H9 (cell line): ENCODE measurements at regions not wholly inside any gene's neighbourhood (a gene's known extent, or its start where the extent isn't known, plus 50 kb on each side); places are given as distances from the start of the nearest gene placed in this dataset.

Experiments used
- DNase-seq: peaks from one replicate; pipeline ENCODE4 v3.0.0-alpha.2; 2017
- H2AFZ ChIP-seq: one replicate; pipeline ENCODE4 v1.6.1; 2013; ENCODE audit warnings: mild to moderate bottlenecking, low read length, control low read depth, moderate library complexity
- H2AK5ac ChIP-seq: 2 replicates; pipeline ENCODE4 v1.6.1; 2013; ENCODE audit warnings: low read length, control low read depth, mixed read lengths; ENCODE audit not compliant: insufficient read length
- H2BK120ac ChIP-seq: one replicate; pipeline ENCODE4 v1.6.1; 2013; ENCODE audit warnings: low read depth, mild to moderate bottlenecking, low read length, control low read depth, inconsistent platforms; ENCODE audit not compliant: poor library complexity, severe bottlenecking
- H2BK12ac ChIP-seq: 2 replicates; pipeline ENCODE4 v1.6.1; 2013; ENCODE audit warnings: low read length, control low read depth, mixed read lengths, low read depth; ENCODE audit not compliant: insufficient read length
- H2BK15ac ChIP-seq: 2 replicates; pipeline ENCODE4 v1.6.1; 2013; ENCODE audit warnings: low read depth, low read length, control low read depth
- H2BK20ac ChIP-seq: one replicate; pipeline ENCODE4 v1.6.1; 2013; ENCODE audit warnings: low read depth, mild to moderate bottlenecking, low read length, control low read depth, inconsistent platforms; ENCODE audit not compliant: poor library complexity, severe bottlenecking
- H2BK5ac ChIP-seq: 2 replicates; pipeline ENCODE4 v1.6.1; 2013; ENCODE audit warnings: low read length, control low read depth, mixed read lengths; ENCODE audit not compliant: insufficient read length
- H3K14ac ChIP-seq: 2 replicates; pipeline ENCODE4 v1.6.1; 2013; ENCODE audit warnings: low read length, control low read depth; ENCODE audit not compliant: insufficient read depth
- H3K18ac ChIP-seq: 2 replicates; pipeline ENCODE4 v1.6.1; 2013; ENCODE audit warnings: low read depth, mild to moderate bottlenecking, mixed read lengths, low read length, control low read depth; ENCODE audit not compliant: insufficient read length
- H3K23ac ChIP-seq: 2 replicates; pipeline ENCODE4 v1.6.1; 2013; ENCODE audit warnings: low read length, control low read depth, mixed read lengths, low read depth; ENCODE audit not compliant: insufficient read length
- H3K23me2 ChIP-seq: 2 replicates; pipeline ENCODE4 v1.6.1; 2013; ENCODE audit warnings: low read depth, mild to moderate bottlenecking, mixed read lengths, low read length, control low read depth; ENCODE audit not compliant: insufficient read length, poor library complexity, severe bottlenecking
- H3K27ac ChIP-seq: 2 replicates; pipeline ENCODE4 v1.5.1; 2013; ENCODE audit warnings: low read length, control low read depth, mixed read lengths, low read depth; ENCODE audit not compliant: insufficient read length
- H3K27me3 ChIP-seq: 2 replicates; pipeline ENCODE4 v1.6.1; 2013; ENCODE audit warnings: low read length, control low read depth, inconsistent platforms; ENCODE audit not compliant: insufficient read depth
- H3K4ac ChIP-seq: 2 replicates; pipeline ENCODE4 v1.6.1; 2013; ENCODE audit warnings: low read depth, mild to moderate bottlenecking, control low read depth, inconsistent platforms, low read length, moderate library complexity
- H3K4me1 ChIP-seq: 2 replicates; pipeline ENCODE4 v1.6.1; 2013; ENCODE audit warnings: low read length, control low read depth, inconsistent platforms; ENCODE audit not compliant: insufficient read depth
- H3K4me2 ChIP-seq: 2 replicates; pipeline ENCODE4 v1.6.1; 2013; ENCODE audit warnings: low read length, control low read depth, mixed read lengths; ENCODE audit not compliant: insufficient read length, insufficient read depth
- H3K56ac ChIP-seq: 2 replicates; pipeline ENCODE4 v1.6.1; 2013; ENCODE audit warnings: low read depth, mild to moderate bottlenecking, mixed read lengths, low read length, control low read depth; ENCODE audit not compliant: insufficient read length
- H3K79me1 ChIP-seq: 2 replicates; pipeline ENCODE4 v1.6.1; 2013; ENCODE audit warnings: low read depth, mild to moderate bottlenecking, moderate library complexity, low read length, control low read depth, inconsistent platforms; ENCODE audit not compliant: insufficient read depth, poor library complexity, severe bottlenecking
- H3K79me2 ChIP-seq: 2 replicates; pipeline ENCODE4 v1.6.1; 2013; ENCODE audit warnings: low read length, control low read depth, inconsistent platforms; ENCODE audit not compliant: insufficient read depth
- H3K9ac ChIP-seq: 2 replicates; pipeline ENCODE4 v1.6.1; 2013; ENCODE audit warnings: low read length, control low read depth, mixed read lengths; ENCODE audit not compliant: insufficient read length; ENCODE audit errors: extremely low read depth
- H3K9me3 ChIP-seq: one replicate; pipeline ENCODE4 v1.6.1; 2013; ENCODE audit warnings: low read depth, low read length, inconsistent platforms; ENCODE audit not compliant: control insufficient read depth
- H3T11ph ChIP-seq: one replicate; pipeline ENCODE4 v1.6.1; 2013; ENCODE audit warnings: mild to moderate bottlenecking, low read length, control low read depth, inconsistent platforms
- H4K20me1 ChIP-seq: one replicate; pipeline ENCODE4 v1.6.1; 2013; ENCODE audit not compliant: control insufficient read depth, insufficient read length, insufficient read depth
- H4K5ac ChIP-seq: 2 replicates; pipeline ENCODE4 v1.6.1; 2013; ENCODE audit warnings: low read depth, mild to moderate bottlenecking, mixed read lengths, low read length, control low read depth; ENCODE audit not compliant: insufficient read length
- H4K8ac ChIP-seq: replicated peaks from 2 replicates; pipeline ENCODE4 v1.6.1; 2013; ENCODE audit warnings: low read length, control low read depth, mixed read lengths, low read depth; ENCODE audit not compliant: insufficient read length
- H4K91ac ChIP-seq: 2 replicates; pipeline ENCODE4 v1.6.1; 2013; ENCODE audit warnings: low read depth, mild to moderate bottlenecking, moderate library complexity, mixed read lengths, low read length, control low read depth; ENCODE audit not compliant: insufficient read length
- H3K27ac Mint-ChIP-seq, 3 experiments: 2 replicates in 2 of 3; 3 replicates in 1 of 3; pipeline ENCODE4 v1.8.0; 2020 to 2021; ENCODE audit warnings: mixed read lengths in 3 of 3, mild to moderate bottlenecking in 1 of 3, moderate library complexity in 1 of 3
- H3K27me3 Mint-ChIP-seq: 2 replicates; pipeline ENCODE4 v1.8.0; 2021; ENCODE audit warnings: low read depth, mild to moderate bottlenecking, moderate library complexity, mixed read lengths
- H3K36me3 Mint-ChIP-seq, 3 experiments: 2 replicates in 2 of 3; 3 replicates in 1 of 3; pipeline ENCODE4 v1.8.0; 2020 to 2021; ENCODE audit warnings: low read depth in 3 of 3, mixed read lengths in 3 of 3; ENCODE audit not compliant: insufficient read depth in 1 of 3
- H3K4me1 Mint-ChIP-seq, 2 experiments: 2 replicates each; pipeline ENCODE4 v1.8.0; 2020; ENCODE audit warnings: mixed read lengths in 2 of 2
- H3K4me3 Mint-ChIP-seq, 2 experiments: 2 replicates in 1 of 2; 3 replicates in 1 of 2; pipeline ENCODE4 v1.8.0; 2020 to 2021; ENCODE audit warnings: mild to moderate bottlenecking in 2 of 2, mixed read lengths in 2 of 2, moderate library complexity in 1 of 2
- H3K9me3 Mint-ChIP-seq, 2 experiments: 2 replicates in 1 of 2; 3 replicates in 1 of 2; pipeline ENCODE4 v1.8.0; 2020; ENCODE audit warnings: mild to moderate bottlenecking in 2 of 2, mixed read lengths in 2 of 2, moderate library complexity in 1 of 2
- CTCF ChIP-seq: fragments of 200-600 bp; sonication (generic); conservative IDR thresholded peaks from 3 replicates; pipeline ENCODE4 v1.8.0; 2021; ENCODE audit warnings: antibody characterized with exemption, mild to moderate bottlenecking
- WGBS: extraction: QIAGEN DNeasy Blood & Tissue Kit; methylation state at CpG from one replicate; pipeline ENCODE4 v1.1.7; 2013; ENCODE audit warnings: missing lambda C conversion rate, low lambda C conversion rate, mixed read lengths; ENCODE audit not compliant: insufficient read length; ENCODE audit errors: extremely low coverage; 5-methylcytosine and 5-hydroxymethylcytosine counted together

GRCh38 chr11:29844701-29845379 lies 172.0 kb downstream of the KCNA4 start:
- Histone ChIP-seq H3K9me3 (no peaks in the 10 kb centered on the region), H2BK120ac (no peak overlapping the region), H2BK5ac (no peak overlapping the region), H3K18ac (no peak overlapping the region), H3K4me1 (no peaks in the 10 kb centered on the region), H2BK12ac (no peak overlapping the region), H2BK15ac (no peak overlapping the region), H3K27me3 (no peaks in the 10 kb centered on the region), H4K5ac (no peak overlapping the region), H3K56ac (no peak overlapping the region), H3K4me2 (no peak overlapping the region), H3K79me2 (no peaks in the 10 kb centered on the region), H2BK20ac (no peak overlapping the region), H2AFZ (no peak overlapping the region), H2AK5ac (no peak overlapping the region), H4K8ac (no peak overlapping the region), H3K23me2 (no peaks in the 10 kb centered on the region), H3K9ac (no peak overlapping the region), H3K27ac (no peak overlapping the region), H4K20me1 (no peaks in the 10 kb centered on the region), H4K91ac (no peak overlapping the region), H3K14ac (no peak overlapping the region), H3K23ac (no peak overlapping the region), H3T11ph (no peak overlapping the region), H3K4ac (no peak overlapping the region), H3K79me1 (no peaks in the 10 kb centered on the region)
- no CpG with 5 or more reads among the region's 3 CpGs for WGBS
- Mint-ChIP-seq H3K27me3 (no peaks in the 10 kb centered on the region; the same call in 1 of the 2 replicates), H3K4me3 (no peak overlapping the region), H3K9me3 (no peaks in the 10 kb centered on the region), H3K36me3 (no peaks in the 10 kb centered on the region), H3K27ac (peak overlapping the region in 1 of 3 experiments; percentile 63; a peak in 2 of 7 replicates), H3K4me1 (peaks cover 0 to 4% of the 10 kb centered on the region in 2 experiments; a peak in 1 of 4 replicates)
- DNase-seq: no peak
- peak; percentile 38; the same call in 2 of the 3 replicates for TF ChIP-seq CTCF
